ENCODE measurements at regions not wholly inside any gene's neighbourhood (a gene's known extent, or its start where the extent isn't known, plus 50 kb on each side); places are given as distances from the start of the nearest gene placed in this dataset.

DNA sequence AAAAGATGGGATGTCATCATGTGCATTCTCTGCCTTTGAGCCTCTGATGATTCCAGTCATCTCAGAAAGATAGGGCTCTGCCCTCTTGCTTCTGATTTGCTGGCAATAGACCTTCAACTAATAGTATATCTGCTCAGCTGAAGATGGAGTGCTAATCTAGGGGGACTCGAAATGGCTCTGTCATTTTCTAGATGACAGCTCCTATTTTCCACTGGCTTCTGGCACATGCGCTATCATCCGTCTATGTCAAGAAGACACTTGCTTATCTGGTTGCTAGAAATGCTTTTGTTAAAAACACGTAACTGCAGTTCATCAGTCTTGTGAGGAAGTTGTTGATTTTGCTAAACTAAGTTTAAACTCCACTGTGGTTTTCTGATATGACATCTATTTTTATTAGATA is 265.5 kb upstream of the ZNF608 start:
- no peak overlapping the region for H3K4me3 ChIP-seq (ENCODE audit: low read length)
- DNase-seq (ENCODE audit: low read depth) = no peak
- TF ChIP-seq, protein P1, sequence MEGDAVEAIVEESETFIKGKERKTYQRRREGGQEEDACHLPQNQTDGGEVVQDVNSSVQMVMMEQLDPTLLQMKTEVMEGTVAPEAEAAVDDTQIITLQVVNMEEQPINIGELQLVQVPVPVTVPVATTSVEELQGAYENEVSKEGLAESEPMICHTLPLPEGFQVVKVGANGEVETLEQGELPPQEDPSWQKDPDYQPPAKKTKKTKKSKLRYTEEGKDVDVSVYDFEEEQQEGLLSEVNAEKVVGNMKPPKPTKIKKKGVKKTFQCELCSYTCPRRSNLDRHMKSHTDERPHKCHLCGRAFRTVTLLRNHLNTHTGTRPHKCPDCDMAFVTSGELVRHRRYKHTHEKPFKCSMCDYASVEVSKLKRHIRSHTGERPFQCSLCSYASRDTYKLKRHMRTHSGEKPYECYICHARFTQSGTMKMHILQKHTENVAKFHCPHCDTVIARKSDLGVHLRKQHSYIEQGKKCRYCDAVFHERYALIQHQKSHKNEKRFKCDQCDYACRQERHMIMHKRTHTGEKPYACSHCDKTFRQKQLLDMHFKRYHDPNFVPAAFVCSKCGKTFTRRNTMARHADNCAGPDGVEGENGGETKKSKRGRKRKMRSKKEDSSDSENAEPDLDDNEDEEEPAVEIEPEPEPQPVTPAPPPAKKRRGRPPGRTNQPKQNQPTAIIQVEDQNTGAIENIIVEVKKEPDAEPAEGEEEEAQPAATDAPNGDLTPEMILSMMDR (conservative IDR thresholded peaks at IDR 0.05; ENCODE audit: low read length) = no peak

DNA sequence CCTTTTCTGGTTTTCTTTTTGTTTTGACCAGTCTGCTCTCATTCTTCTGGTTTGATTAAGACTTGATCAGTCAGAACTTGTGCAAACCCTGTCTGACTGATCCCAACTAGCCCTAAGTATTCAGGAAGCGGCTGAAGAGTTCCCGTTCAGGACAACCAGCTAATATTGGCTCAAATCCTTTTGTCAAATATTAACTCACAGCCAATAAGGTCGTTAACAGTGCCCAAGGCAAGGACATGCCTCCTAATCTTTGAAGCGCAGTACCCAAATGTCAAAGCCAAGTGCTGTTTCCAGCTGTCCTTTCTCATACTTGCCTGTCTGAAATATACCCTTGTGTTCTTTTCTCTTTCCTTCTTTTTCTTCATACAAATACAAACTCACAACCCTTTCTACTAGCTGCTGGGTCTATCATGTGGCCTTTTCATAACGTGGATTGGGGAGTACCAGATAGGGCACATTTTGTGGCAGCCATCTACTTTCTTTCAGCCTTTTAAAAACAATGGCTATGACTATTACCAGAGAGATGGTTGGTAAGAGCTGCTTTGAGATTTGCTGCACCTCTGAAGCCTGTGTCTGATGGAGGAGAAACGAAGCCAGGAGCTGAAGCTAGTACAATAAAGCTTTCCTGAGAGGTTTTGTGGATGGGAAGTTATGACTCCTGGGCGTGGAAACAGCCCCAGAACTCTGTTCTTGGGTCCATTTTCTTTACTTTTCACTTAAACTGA is 266.4 kb upstream of the ZNF608 start:
- DNase-seq (ENCODE audit: low read depth) = no peak

DNA sequence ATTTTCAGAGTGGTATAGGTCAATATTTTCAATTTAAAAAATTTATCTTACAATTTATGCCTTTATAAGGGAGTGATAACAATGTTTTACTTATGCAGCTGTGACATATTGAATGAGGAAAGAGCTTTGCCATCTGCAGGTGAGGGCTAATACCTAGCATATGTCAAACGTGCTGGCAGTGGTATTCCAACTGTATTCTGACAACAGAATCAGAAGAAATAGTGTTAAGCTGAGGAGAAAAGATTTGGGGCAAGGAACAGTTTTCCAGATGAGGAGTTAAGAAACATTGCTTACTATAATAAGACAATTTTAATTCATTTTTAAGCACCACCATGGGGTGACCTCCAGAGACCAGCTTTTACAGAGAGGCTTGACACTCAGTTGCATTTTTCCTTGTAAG is 267.8 kb upstream of the ZNF608 start:
- no peak for DNase-seq (ENCODE audit: low read depth)
- no peak overlapping the region for H3K4me3 ChIP-seq (ENCODE audit: low read length)
- TF ChIP-seq, protein P1 (conservative IDR thresholded peaks at IDR 0.05; ENCODE audit: low read length) = no peak

More for the DNA sequence above, 266.4 kb upstream of the ZNF608 start:
- no peak overlapping the region for H3K4me3 ChIP-seq (ENCODE audit: low read length)
- TF ChIP-seq, protein P1 (conservative IDR thresholded peaks at IDR 0.05; ENCODE audit: low read length) = no peak

DNA sequence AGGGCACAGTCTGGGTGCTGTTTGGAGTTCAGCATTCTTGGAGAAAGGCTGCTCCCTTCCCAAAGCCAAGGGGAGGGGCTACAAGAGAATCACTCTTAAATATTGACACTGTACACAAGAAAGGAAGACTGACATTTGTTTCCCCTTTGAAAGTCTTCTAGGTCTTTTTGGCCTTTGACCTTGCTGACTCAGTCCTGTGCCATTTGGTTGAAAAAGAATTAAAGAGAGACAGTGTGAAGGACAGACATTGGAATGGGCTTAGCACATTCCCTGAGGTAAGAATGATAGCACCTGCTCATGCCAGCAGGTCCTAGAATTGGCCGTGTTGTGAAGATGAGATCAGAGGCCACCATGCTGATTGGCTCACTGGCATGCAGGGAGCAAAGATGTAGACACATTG is 271.4 kb upstream of the ZNF608 start:
- H3K4me3 ChIP-seq (ENCODE audit: low read length) = no peak overlapping the region
- TF ChIP-seq, protein P1 (conservative IDR thresholded peaks at IDR 0.05; ENCODE audit: low read length) = no peak
- DNase-seq (ENCODE audit: low read depth) = no peak

DNA sequence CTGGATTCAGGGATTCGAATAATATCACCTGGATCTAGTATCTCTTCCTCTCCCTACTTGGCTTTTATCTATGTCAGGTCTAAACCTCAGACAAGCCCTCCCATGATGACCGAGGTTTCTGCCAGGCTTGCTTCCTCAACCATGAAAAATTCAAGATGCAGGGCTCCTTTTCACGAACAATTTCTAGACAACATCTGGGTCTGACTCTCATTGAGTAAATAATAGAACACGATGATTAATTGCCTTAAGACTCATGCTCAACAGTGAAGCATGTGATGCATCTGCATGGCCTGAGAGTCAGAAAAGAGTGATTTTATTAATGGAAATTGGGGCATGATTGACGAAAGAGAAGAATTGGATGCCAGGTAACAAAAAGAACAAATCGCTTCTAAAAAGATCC is 277.2 kb upstream of the ZNF608 start:
- peak; percentile 11 for DNase-seq (ENCODE audit: low read depth)
- no peak overlapping the region for H3K4me3 ChIP-seq (ENCODE audit: low read length)
- TF ChIP-seq, protein P1 (conservative IDR thresholded peaks at IDR 0.05; ENCODE audit: low read length) = no peak

DNA sequence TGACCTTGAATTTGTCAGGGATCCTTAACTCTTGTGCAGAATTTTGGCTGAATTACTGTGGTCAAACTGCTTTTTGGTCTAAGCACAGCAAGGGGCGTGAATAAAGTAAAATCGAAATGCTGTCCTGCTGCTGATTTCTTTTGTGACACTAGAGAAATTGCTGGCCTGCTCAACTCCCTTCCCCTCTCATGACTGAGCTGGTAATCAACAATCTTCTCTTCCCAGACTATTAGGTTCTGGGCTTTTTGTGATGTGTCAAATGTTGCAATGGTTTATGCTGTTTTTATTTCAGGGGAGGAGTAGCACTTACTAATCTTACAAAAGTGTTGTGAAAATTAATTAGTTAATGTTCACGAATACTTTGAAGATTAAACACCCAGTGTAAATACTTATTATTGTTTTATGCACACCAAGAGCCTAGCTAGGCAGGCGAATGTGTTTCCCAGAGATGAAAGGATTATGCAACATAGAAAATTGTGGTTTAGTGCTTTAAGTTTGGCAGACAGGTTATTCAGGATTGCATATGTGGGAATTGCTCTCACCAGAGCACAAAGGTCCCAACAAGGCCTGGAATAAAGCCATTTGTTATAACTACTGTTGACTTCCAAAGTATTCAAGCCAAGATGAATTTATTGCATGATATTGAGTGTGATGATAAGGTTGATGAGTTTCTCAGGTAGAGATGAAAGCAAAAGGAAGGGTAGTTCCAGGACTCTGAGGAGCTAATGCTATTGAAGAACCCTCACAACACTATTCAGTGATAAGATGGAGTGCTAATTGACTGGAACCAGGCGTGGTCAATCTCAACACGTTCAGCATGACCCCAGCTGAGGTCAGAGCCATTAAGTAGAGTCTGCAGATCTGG is 280.7 kb upstream of the ZNF608 start:
- DNase-seq (ENCODE audit: low read depth) = peak; percentile 27
- H3K4me3 ChIP-seq (ENCODE audit: low read length) = no peak overlapping the region
- TF ChIP-seq, protein P1 (conservative IDR thresholded peaks at IDR 0.05; ENCODE audit: low read length) = no peak
